ENCODE measurements at regions not wholly inside any gene's neighbourhood (a gene's known extent, or its start where the extent isn't known, plus 50 kb on each side); places are given as distances from the start of the nearest gene placed in this dataset.
"Not testable (repeated sequence)": the region's sequence is repeated elsewhere in the genome, so short reads cannot be mapped to it uniquely, and the experiment has no call there.

GRCh38 chr4:30553706-30554105, 166.5 kb upstream of the PCDH7 start:
- no peak for DNase-seq
- in situ Hi-C loops (cut with MboI; ENCODE audit: low pct_ligation_motif_present in 1 of 4, low pct_unique_long_range_greater_than_20kb in 1 of 4, low sequenced_read_pairs in 3 of 4) (no loop called here), intact Hi-C loops (cut with DNase I; ENCODE audit: low total_unique reads) (loop anchor here (5.0 kb wide), 1 partner anchor 876 kb away; no protein-coding TSS in a partner anchor)
- Histone ChIP-seq H3K4me3 (no peak overlapping the region), H3K36me3 (no peaks in the 10 kb centered on the region), H3K9me3 (no peaks in the 10 kb centered on the region), H3K4me1 (no peaks in the 10 kb centered on the region), H3K27ac (no peak overlapping the region), H3K27me3 (no peaks in the 10 kb centered on the region)
- TF ChIP-seq POLR2A (IDR thresholded peaks at IDR 0.05) = no peak
- no peak for TF ChIP-seq EP300 (IDR thresholded peaks at IDR 0.05; ENCODE audit: low read depth)
- TF ChIP-seq POLR2AphosphoS5 (IDR thresholded peaks at IDR 0.05) = no peak
- no peak for TF ChIP-seq CTCF (IDR thresholded peaks at IDR 0.05)
- 52% methylated on average over 1 of the region's 1 CpG; no CpG with 5 or more reads in 1 of the 2 donors for WGBS, 2 donors (ENCODE audit: low coverage in 1 of 2)

- Histone ChIP-seq H3K4me3 (no peak overlapping the region), H3K36me3 (no peaks in the 10 kb centered on the region), H3K9me3 (no peaks in the 10 kb centered on the region), H3K27me3 (no peaks in the 10 kb centered on the region), H3K4me1 (no peaks in the 10 kb centered on the region), H3K27ac (no peak overlapping the region)
- intact Hi-C loops (cut with DNase I; ENCODE audit: low total_unique reads) (loop anchor here (5.0 kb wide), 1 partner anchor 1087 kb away; no protein-coding TSS in a partner anchor), in situ Hi-C loops (cut with MboI; ENCODE audit: low pct_ligation_motif_present in 1 of 4, low pct_unique_long_range_greater_than_20kb in 1 of 4, low sequenced_read_pairs in 3 of 4) (no loop called here)
- TF ChIP-seq POLR2A (IDR thresholded peaks at IDR 0.05) (no peak), POLR2AphosphoS5 (IDR thresholded peaks at IDR 0.05) (no peak), CTCF (IDR thresholded peaks at IDR 0.05) (no peak), EP300 (IDR thresholded peaks at IDR 0.05; ENCODE audit: low read depth) (no peak)
- 82 to 100% methylated on average over 1 of the region's 1 CpG for WGBS, 2 donors (ENCODE audit: low coverage in 1 of 2)
- DNase-seq = no peak
These were observed 164.4 kb upstream of the PCDH7 start for GRCh38 chr4:30555775-30556174.

GRCh38 chr4:30559481-30559880, 160.7 kb upstream of the PCDH7 start:
- intact Hi-C loops (cut with DNase I; ENCODE audit: low total_unique reads) (loop anchor here (5.0 kb wide), 1 partner anchor 1083 kb away; no protein-coding TSS in a partner anchor), in situ Hi-C loops (cut with MboI; ENCODE audit: low pct_ligation_motif_present in 1 of 4, low pct_unique_long_range_greater_than_20kb in 1 of 4, low sequenced_read_pairs in 3 of 4) (no loop called here)
- WGBS, 2 donors (ENCODE audit: low coverage in 1 of 2) = 60 to 72% methylated on average over 1 to 4 of the region's 4 CpGs
- H3K4me1 ChIP-seq = no peaks in the 10 kb centered on the region
- DNase-seq = no peak
- no peaks in the 10 kb centered on the region for H3K27me3 ChIP-seq
- TF ChIP-seq POLR2A (IDR thresholded peaks at IDR 0.05) (no peak), EP300 (IDR thresholded peaks at IDR 0.05; ENCODE audit: low read depth) (no peak), POLR2AphosphoS5 (IDR thresholded peaks at IDR 0.05) (no peak), CTCF (IDR thresholded peaks at IDR 0.05) (no peak)
- H3K27ac ChIP-seq = no peak overlapping the region
- no peak overlapping the region for H3K4me3 ChIP-seq
- H3K9me3 ChIP-seq = no peaks in the 10 kb centered on the region
- H3K36me3 ChIP-seq = no peaks in the 10 kb centered on the region

GRCh38 chr4:30586850-30587249, 133.3 kb upstream of the PCDH7 start:
- in situ Hi-C loops (cut with MboI; ENCODE audit: low pct_ligation_motif_present in 1 of 4, low pct_unique_long_range_greater_than_20kb in 1 of 4, low sequenced_read_pairs in 3 of 4) = no loop called here
- H3K27me3 ChIP-seq = no peaks in the 10 kb centered on the region
- no peak overlapping the region for H3K27ac ChIP-seq
- intact Hi-C loops (cut with DNase I; ENCODE audit: low total_unique reads) = no loop called here
- TF ChIP-seq POLR2A (IDR thresholded peaks at IDR 0.05) (no peak), CTCF (IDR thresholded peaks at IDR 0.05) (no peak), EP300 (IDR thresholded peaks at IDR 0.05; ENCODE audit: low read depth) (no peak), POLR2AphosphoS5 (IDR thresholded peaks at IDR 0.05) (no peak)
- H3K4me3 ChIP-seq = no peak overlapping the region
- no peaks in the 10 kb centered on the region for H3K9me3 ChIP-seq
- WGBS, 2 donors (ENCODE audit: low coverage in 1 of 2) = 90% methylated on average over 9 of the region's 9 CpGs; no CpG with 5 or more reads in 1 of the 2 donors
- no peak for DNase-seq
- H3K36me3 ChIP-seq = no peaks in the 10 kb centered on the region
- H3K4me1 ChIP-seq = no peaks in the 10 kb centered on the region

- H3K4me3 ChIP-seq; in situ Hi-C loops (cut with MboI; ENCODE audit: low pct_ligation_motif_present in 1 of 4, low pct_unique_long_range_greater_than_20kb in 1 of 4, low sequenced_read_pairs in 3 of 4); H3K4me1 ChIP-seq; H3K9me3 ChIP-seq; DNase-seq; H3K36me3 ChIP-seq; H3K27me3 ChIP-seq; intact Hi-C loops (cut with DNase I; ENCODE audit: low total_unique reads); H3K27ac ChIP-seq: not testable (repeated sequence)
- WGBS, 2 donors (ENCODE audit: low coverage in 1 of 2) = 85 to 92% methylated on average over 3 of the region's 3 CpGs
These were observed 130.5 kb upstream of the PCDH7 start for GRCh38 chr4:30589669-30590068.
